Right renal pelvis (tissue), 4 donors: ENCODE measurements at regions not wholly inside any gene's neighbourhood (a gene's known extent, or its start where the extent isn't known, plus 50 kb on each side); places are given as distances from the start of the nearest gene placed in this dataset.
"Not testable (repeated sequence)": the region's sequence is repeated elsewhere in the genome, so short reads cannot be mapped to it uniquely, and the experiment has no call there.

Source experiments
- DNase-seq, 4 donors: peaks; one replicate each; pipeline ENCODE4 v3.0.0-alpha.2; 2013; ENCODE audit warnings: low read depth in 4 of 4, low spot score in 3 of 4, missing footprints in 1 of 4

DNA sequence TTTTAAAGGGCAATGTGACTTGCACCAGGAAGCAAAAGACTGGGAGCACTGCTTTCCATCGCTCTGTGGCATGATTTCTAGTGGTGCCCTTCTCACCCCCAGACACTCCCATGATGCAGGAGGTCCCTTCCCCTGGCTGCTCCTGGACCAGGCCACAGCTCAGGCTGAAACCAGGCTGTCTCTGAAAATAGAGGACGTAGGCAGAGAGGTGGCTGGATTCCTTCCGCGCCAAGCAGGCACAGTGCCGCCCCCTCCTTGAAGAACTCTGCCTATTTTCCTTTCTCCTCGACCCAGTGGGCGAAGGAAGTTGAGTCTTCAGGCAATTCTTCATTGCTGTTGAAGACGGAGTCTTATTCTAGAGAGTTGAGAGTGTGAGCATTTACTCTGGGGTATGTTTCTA lies 489.4 kb upstream of the TBL1XR1 start:
- no peak for DNase-seq

DNA sequence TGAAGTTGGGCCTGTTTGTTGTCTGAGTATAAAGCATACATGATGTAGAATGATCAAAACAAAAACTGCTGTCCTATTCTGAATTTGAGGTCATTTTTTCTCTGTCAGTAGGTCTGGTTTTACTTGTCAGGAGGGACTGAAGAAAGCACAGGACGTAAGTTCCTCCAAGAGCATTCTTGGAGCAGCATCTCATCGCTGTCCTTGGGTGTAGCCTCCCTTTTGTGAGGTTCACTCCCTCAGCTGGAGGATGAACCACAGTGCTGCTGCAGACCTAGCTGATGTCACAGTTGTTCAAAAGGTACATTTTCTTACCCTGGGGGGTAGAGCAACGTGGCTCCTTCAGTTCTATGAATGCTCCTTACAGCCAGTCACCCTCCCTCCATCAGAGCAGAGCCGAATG lies 490.0 kb upstream of the TBL1XR1 start:
- DNase-seq: no peak

GRCh38 chr3:177688152-177688551 lies 490.9 kb upstream of the TBL1XR1 start:
- no peak for DNase-seq

- no peak for DNase-seq
Observed at GRCh38 chr3:177689077-177689476, 491.8 kb upstream of the TBL1XR1 start.

- no peak for DNase-seq
Observed at GRCh38 chr3:177689869-177690268, 492.6 kb upstream of the TBL1XR1 start.

- no peak for DNase-seq
Observed at GRCh38 chr3:177690306-177690705, 493.0 kb upstream of the TBL1XR1 start.

GRCh38 chr3:177692304-177692975 lies 495.2 kb upstream of the TBL1XR1 start:
- DNase-seq: no peak

- DNase-seq: no peak
Observed at GRCh38 chr3:177693616-177694264, 496.5 kb upstream of the TBL1XR1 start.

DNA sequence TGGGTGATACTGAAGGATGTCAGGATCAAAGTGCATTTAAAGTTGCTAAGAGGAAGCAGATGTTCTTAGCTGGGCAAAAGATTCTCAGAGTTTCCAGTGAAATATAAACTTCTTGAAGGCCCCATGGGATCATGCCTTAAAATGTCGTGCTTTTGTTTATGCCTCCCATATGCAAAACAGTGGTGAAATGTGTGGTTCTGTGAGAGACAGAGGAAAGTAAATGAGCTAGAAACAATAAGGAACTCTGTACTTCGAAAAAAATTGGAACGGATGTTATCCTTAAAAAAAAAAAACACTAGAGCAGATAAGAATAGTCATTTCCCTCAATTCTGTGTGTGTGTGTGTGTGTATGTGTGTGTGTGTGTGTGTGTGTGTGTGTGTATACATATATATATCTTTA lies 497.0 kb upstream of the TBL1XR1 start:
- no peak for DNase-seq

DNA sequence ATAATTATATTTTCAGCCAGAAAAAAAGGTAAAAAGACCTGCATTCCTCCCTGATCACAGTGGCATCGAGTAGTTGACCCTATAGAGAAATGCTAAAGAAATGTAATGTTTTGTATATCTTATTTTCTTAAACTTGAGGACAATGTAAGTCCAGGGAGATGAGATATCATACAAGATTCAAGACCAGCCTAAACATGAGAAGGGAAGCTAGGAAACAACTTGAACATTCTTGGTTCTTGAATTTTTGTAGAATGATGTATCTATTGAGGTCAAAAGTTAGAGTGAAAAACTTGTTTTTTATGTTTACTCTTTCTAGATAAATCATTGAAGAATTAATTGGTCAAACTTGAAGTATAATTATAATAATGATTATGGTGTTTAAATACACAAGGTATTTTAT lies 497.7 kb upstream of the TBL1XR1 start:
- DNase-seq: no peak

GRCh38 chr3:177700117-177700516 lies 502.8 kb upstream of the TBL1XR1 start:
- no peak for DNase-seq

DNA sequence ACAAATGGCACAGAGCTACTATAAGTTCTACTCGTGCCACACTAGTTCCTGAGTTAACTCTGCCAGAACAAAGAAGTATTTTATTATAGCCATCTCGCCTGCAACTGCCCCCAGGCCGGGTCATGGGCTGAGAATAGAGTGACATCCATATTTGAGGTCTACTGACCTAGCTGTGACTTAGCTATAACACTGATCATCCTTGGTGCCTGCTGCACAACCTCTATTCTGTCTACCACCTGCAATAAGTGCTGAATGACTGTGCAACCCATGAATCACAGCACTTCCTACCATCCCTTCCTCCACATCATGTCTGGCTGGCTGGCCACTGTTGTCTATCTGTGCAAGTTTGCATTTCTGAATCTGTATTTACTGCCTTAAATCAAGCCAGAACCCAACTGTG lies 506.5 kb upstream of the TBL1XR1 start:
- no peak for DNase-seq

DNA sequence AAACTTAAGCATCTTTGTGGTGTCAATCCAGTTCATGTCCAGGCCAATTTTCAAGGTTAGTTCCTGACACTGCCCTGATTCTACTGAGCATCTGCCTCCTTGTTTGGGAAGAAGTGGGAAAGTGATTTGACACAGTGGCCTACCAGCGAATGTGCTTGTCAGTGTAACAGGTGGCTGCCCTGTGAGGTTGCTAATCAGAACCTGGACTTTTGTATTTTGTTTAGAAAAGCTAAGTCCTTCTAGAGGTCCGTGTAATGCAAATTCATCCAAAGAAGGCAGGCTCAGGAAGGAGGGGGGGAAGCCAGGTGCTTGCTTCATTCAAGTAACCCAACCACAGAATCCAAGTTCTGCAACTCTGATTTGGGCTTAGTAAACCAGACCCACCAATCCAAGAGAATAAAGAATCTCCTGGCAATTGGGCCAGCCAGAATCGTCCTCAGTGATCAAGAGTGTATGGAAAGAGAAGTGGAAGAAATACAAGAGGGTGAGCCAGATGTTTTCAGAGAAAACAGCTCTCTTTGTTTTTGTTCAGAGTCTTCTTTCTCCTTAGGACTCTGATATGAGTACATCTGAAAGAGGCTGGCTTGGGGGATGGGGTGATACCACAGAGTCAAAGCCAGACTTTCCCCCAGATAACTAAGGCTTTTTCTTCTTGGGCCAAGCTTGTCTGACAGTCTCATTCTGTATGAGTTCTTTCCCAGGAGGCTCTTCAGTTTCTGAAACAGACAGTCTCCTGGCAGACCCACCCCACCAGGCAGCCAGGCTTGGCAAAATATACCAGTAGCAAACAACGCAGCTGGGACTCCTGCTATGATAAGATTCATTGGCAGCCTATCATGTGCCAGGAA lies 508.9 kb upstream of the TBL1XR1 start:
- DNase-seq: no peak

GRCh38 chr3:177709470-177709869 lies 512.2 kb upstream of the TBL1XR1 start:
- not testable (repeated sequence) for DNase-seq

- no peak for DNase-seq
Observed at GRCh38 chr3:177710506-177710905, 513.2 kb upstream of the TBL1XR1 start.

- DNase-seq: no peak
Observed at GRCh38 chr3:177711637-177712036, 514.4 kb upstream of the TBL1XR1 start.

DNA sequence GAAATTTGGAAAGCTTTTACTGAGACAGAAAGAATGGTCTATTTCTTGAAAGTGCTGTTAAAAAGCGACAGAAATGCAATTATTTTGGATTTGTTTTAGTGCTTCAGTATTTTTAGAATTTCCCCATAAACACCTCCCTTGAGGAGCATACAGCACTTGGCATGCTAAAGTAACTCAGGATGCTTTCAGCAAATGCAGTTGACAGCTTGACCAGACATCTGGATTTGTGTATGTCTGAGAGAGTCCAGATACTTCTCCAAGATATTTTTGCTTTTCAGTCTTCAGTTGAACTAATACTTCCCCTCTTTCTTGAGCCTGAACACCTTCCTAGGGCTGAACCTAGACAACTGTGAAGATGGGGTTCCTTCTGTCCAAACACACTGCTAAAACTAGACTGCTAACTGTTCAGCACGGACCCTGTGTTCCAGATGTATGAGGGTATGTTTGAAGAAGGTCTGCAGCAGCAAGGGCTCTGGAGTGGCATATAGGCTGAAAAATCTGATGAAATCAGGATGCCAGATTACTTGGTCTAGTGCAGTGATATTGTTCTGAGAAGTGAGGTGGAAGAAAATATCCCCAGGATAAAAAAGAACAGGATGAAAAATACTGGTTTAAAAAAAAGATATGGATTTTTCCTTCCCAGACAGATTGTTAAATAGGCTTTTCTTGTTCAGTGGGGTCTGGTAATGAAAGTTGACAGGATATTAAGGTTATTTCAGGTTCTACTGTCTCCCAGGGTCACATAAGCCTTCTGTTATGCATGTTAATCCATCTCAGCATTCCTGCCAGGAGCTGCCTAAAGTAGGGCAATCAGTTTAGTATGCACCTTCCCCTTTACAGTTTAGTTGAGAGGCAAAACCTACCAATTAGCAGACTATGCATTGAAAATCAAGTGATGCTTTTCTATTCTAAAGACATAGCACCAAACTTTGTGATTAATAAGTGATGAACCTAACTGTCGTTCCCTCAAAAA lies 516.9 kb upstream of the TBL1XR1 start:
- no peak for DNase-seq

- no peak for DNase-seq
Observed at GRCh38 chr3:177714945-177715344, 517.7 kb upstream of the TBL1XR1 start.

DNA sequence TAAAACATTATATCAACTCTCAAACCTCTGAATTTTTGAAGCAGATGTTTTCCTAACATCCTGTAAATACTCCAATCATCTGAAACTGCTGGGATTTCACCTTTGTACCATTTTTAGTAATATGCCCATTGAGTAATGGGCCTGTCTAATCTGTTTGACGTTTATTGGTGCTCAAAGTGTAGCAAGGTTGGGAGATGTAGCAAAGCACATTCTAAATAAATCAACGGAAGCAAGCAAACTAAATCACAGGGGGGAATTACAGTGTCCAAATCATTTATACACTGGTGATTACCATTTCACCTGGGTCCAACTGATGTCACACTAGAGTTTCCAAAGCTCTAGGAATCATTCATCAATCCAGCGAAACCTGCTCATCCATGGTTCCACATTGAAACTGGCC lies 518.7 kb upstream of the TBL1XR1 start:
- no peak for DNase-seq

- DNase-seq: not testable (repeated sequence)
Observed at GRCh38 chr3:177720927-177721326, 523.6 kb upstream of the TBL1XR1 start.
